PFSK-1 (cell line): ENCODE measurements at regions not wholly inside any gene's neighbourhood (a gene's known extent, or its start where the extent isn't known, plus 50 kb on each side); places are given as distances from the start of the nearest gene placed in this dataset.

Experiments
- FOXP2 ChIP-seq: optimal IDR thresholded peaks from 2 replicates; pipeline ENCODE3; 2011; ENCODE audit warnings: borderline replicate concordance, control low read depth, inconsistent platforms; ENCODE audit not compliant: insufficient read depth; ENCODE audit errors: extremely low read length, extremely low read depth
- POLR2AphosphoS5 ChIP-seq: IDR thresholded peaks from 2 replicates; pipeline ENCODE4 v1.6.1; 2012; ENCODE audit warnings: low read depth, mild to moderate bottlenecking, control low read depth, low read length, moderate library complexity
- SIN3A ChIP-seq: IDR thresholded peaks from 2 replicates; pipeline ENCODE4 v1.6.1; 2012; ENCODE audit warnings: mild to moderate bottlenecking, low read length, moderate library complexity, borderline replicate concordance; ENCODE audit not compliant: insufficient read depth
- TAF1 ChIP-seq: IDR thresholded peaks from 2 replicates; pipeline ENCODE4 v1.6.1; 2012; ENCODE audit warnings: low read length, control low read depth, borderline replicate concordance; ENCODE audit not compliant: insufficient read depth
- TF ChIP-seq, protein P1 (sequence below), 2 experiments: IDR thresholded peaks; 2 replicates each; pipeline versions ENCODE4 v1.6.1 to v1.8.0; 2011 to 2012; ENCODE audit warnings: low read depth in 2 of 2, low read length in 2 of 2, control low read depth in 1 of 2, inconsistent platforms in 1 of 2, mild to moderate bottlenecking in 1 of 2, moderate library complexity in 1 of 2; ENCODE audit not compliant: insufficient read depth in 1 of 2

DNA sequence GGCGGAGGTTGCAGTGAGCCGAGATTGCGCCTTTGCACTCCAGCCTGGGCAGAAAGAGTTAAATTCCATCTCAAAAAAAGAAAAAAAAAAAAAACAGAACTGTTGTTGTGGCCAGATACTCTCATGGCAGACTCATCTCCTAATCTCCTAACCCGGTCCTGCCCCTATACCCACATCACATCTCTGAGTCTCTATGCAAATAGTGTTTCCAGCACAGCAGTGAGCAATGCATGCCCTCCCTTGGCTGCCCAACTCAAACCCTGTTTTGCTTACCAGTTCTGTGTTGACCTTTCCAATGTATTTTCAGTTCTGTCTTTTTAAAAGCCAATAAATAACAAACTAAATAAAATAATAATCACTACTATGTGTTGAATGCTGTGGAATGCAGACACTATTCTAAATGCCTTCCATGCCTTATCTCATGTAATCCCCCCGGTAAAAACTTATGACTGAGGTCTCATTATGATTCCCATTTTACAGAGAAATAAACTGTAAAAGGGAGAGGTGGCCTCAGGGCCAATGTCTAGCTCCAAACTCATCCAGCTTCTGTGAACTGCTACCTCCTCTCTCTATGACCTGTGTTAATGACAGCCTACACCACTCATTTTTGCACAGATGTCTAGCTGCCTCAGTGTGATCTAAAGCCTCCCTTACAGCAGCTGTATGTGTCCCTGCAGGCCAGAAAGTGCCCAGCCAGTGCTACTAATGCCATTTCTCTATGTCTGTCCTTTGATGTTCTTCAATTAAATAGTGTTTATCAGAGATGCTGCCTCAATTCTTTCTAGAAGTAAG lies 289.8 kb downstream of the HS3ST3B1 start:
- TF ChIP-seq SIN3A (no peak), TAF1 (no peak), POLR2AphosphoS5 (no peak), FOXP2 (no peak)
- TF ChIP-seq, protein P1, sequence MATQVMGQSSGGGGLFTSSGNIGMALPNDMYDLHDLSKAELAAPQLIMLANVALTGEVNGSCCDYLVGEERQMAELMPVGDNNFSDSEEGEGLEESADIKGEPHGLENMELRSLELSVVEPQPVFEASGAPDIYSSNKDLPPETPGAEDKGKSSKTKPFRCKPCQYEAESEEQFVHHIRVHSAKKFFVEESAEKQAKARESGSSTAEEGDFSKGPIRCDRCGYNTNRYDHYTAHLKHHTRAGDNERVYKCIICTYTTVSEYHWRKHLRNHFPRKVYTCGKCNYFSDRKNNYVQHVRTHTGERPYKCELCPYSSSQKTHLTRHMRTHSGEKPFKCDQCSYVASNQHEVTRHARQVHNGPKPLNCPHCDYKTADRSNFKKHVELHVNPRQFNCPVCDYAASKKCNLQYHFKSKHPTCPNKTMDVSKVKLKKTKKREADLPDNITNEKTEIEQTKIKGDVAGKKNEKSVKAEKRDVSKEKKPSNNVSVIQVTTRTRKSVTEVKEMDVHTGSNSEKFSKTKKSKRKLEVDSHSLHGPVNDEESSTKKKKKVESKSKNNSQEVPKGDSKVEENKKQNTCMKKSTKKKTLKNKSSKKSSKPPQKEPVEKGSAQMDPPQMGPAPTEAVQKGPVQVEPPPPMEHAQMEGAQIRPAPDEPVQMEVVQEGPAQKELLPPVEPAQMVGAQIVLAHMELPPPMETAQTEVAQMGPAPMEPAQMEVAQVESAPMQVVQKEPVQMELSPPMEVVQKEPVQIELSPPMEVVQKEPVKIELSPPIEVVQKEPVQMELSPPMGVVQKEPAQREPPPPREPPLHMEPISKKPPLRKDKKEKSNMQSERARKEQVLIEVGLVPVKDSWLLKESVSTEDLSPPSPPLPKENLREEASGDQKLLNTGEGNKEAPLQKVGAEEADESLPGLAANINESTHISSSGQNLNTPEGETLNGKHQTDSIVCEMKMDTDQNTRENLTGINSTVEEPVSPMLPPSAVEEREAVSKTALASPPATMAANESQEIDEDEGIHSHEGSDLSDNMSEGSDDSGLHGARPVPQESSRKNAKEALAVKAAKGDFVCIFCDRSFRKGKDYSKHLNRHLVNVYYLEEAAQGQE (IDR thresholded peaks at IDR 0.05; ENCODE audit: insufficient read depth in 1 of 2, low read depth in 2 of 2, low read length in 2 of 2) = no peak

DNA sequence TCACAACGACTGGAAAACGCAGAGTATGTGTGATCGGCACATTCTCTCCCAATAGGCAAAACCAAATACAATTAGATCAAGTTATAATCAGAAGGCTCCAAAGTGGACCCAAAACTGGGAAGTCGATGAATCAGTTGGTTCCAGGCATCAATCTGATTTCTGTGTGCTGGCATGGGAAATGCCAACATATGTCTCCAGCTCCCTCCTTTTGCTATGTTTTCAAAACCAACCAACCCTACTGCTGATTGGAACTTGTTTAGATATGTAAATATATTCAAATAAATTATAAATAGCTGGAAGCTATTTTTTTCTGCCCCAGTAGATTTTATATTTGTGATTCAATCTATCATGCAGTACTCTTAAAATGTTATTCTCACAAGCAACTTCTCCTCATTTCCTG lies 284.2 kb downstream of the HS3ST3B1 start:
- TF ChIP-seq SIN3A (no peak), TAF1 (no peak), POLR2AphosphoS5 (no peak), FOXP2 (no peak)
- TF ChIP-seq, protein P1 (IDR thresholded peaks at IDR 0.05; ENCODE audit: insufficient read depth in 1 of 2, low read depth in 2 of 2, low read length in 2 of 2) = no peak

DNA sequence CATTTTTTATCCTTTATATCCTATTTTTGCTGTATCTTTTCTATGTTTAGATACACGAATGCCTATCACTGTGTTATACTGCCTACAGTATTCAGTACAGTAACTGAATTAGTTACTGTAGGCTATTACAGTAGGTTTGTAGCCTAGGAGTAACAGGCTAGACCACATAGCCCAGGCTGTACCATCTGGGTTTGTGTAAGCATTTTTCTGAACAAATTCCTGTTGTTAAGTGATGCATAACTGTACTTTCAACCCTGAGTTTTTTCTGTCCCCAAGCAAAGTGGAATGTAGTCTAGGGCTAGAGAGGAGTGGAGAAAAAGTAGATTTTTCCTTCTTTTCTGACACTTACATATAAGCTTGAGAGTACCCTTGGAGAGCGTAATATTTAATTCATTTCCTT lies 282.1 kb downstream of the HS3ST3B1 start:
- TF ChIP-seq POLR2AphosphoS5 (no peak), FOXP2 (no peak), TAF1 (no peak), SIN3A (no peak)
- TF ChIP-seq, protein P1 (IDR thresholded peaks at IDR 0.05; ENCODE audit: insufficient read depth in 1 of 2, low read depth in 2 of 2, low read length in 2 of 2) = no peak

DNA sequence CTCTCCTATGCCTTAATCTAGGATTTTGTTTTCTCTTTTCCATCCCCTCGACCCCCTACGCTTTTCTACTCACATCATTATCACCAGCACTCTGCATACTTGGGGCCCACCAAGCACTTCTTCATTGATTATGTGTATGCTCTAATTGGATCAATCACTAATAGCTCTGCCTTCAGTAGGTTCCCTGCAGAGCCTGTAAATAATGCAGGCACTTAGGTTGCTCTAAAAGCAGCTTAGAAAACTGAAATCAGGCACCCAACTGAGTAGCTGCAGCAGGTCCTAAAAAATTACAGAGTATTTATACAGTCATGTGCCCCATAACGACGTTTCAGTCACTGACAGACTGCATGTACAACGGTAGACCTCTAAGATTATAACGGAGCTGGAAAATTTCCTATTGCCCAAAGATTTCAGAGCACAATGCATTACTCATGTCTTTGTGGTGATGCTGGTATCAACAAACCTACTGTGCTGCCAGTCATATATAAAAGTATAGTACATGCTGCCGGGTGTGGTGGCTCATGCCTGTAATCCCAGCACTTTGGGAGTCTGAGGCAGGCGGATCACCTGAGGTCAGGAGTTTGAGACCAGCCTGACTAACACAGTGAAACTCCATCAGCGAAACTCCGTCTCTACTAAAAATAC lies 280.4 kb downstream of the HS3ST3B1 start:
- TF ChIP-seq POLR2AphosphoS5 (no peak), FOXP2 (no peak), TAF1 (no peak), SIN3A (no peak)
- TF ChIP-seq, protein P1 (IDR thresholded peaks at IDR 0.05; ENCODE audit: insufficient read depth in 1 of 2, low read depth in 2 of 2, low read length in 2 of 2) = no peak

DNA sequence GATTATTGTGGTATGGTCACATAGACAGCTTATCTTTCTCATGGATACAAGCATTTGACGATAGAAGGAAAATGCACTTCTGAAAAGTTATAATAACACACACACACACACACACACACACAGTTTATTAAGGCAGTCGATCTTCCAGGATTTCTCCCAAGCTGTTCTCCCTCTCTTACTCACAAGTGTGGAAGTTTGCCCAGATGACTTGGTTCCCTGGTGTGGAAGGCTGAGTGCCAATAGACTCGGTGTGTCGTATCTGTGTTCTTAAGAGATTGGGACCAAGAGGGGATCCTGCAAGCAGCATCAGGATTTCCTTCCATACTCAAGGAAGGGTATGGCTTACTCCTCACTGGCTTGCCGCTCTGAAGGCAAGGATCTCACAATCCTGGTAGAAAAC lies 279.6 kb downstream of the HS3ST3B1 start:
- TF ChIP-seq, protein P1 (IDR thresholded peaks at IDR 0.05; ENCODE audit: insufficient read depth in 1 of 2, low read depth in 2 of 2, low read length in 2 of 2) = no peak
- TF ChIP-seq FOXP2 = no peak
- TF ChIP-seq SIN3A = no peak
- no peak for TF ChIP-seq POLR2AphosphoS5
- no peak for TF ChIP-seq TAF1
